Activated CD4-positive, alpha-beta T cell treated with anti-CD3 and anti-CD28 coated beads, Interleukin-2, amount 50 U/mL, for 4 hours (primary cell): ENCODE measurements at regions not wholly inside any gene's neighbourhood (a gene's known extent, or its start where the extent isn't known, plus 50 kb on each side); places are given as distances from the start of the nearest gene placed in this dataset.
"Not testable (repeated sequence)": the region's sequence is repeated elsewhere in the genome, so short reads cannot be mapped to it uniquely, and the experiment has no call there.

ENCODE experiments used
- DNase-seq, 2 experiments: peaks; one replicate each; pipeline ENCODE4 v3.0.0-alpha.2; 2020

DNA sequence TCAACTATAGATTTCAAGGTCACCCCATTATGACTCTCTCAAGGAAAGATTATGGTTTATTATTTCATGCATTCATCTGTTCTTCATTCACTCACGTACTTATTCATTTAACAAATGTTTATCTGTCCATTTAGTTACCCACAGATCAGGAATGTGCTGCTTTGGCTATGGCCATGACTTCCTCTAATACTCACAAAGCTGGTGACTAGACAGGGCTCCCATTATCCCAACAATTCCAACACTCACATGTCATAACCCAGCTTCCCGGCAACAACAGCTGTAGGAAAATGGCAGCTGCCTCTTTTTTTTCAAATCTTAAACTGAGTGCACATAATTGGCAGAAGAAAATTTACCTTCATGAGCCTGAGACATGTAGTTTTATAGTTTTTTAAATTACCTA lies 190.8 kb upstream of the CCDC196 start:
- DNase-seq, result no peak

DNA sequence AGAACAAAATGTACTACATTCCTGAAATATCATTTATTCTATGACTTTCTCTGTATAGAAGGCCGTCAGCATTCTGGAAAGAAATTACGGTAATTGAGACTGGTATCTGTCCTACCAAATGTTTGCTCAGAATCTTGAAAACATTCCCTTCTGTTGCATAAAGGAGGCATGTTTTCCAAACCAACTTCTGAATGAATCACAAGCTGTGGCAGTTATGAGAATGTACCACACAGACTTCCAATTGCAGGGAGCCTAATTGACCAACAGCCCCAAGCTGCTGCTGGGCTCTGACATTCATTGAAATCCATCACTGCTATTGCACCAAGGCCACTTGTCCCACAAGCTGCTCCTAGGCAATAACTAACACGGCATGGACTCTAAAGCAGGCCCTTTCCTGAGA lies 185.3 kb upstream of the CCDC196 start:
- no peak for DNase-seq

DNA sequence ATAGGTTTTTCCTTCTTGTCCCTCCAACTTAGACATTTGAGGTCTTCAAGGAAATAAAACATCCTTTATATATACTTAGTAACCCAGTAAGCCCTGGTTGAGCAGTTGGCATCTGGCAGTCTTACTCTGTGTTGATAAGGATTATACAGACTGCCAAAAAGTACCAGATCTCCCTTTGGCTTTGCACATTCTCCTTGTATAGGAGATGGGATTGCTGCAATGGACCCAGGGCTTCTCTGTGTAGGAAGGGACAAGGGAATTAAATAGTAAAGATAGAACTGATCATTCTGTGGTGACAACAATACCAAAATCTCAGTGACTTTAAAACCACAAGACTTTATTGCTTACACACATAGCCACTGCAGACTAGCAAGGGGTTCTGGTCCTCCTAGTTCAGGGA lies 180.1 kb upstream of the CCDC196 start:
- DNase-seq, result no peak

- no peak for DNase-seq
Measured at GRCh38 chr14:66311058-66311457, 175.1 kb upstream of the CCDC196 start.

GRCh38 chr14:66311990-66312389 lies 174.2 kb upstream of the CCDC196 start:
- no peak for DNase-seq

DNA sequence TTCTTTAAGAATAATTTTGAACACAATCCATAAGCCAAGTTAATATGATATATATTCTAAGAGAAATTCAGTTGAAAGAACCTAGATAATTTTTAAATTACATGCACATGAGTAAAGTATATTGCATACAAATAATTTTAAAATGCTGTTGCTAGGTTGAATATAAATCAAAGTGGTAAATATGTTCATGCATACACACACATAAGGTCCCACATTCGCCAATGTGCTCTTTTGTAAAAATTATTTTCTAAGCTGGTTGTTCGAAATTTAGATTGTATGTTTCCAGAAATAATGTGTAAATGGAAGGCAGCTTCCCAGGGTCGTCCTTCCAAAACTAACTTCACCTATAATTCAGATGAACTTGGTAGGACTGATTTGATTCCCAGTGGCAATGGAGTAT lies 173.7 kb upstream of the CCDC196 start:
- no peak for DNase-seq

GRCh38 chr14:66315098-66315497 lies 171.1 kb upstream of the CCDC196 start:
- DNase-seq, result no peak

DNA sequence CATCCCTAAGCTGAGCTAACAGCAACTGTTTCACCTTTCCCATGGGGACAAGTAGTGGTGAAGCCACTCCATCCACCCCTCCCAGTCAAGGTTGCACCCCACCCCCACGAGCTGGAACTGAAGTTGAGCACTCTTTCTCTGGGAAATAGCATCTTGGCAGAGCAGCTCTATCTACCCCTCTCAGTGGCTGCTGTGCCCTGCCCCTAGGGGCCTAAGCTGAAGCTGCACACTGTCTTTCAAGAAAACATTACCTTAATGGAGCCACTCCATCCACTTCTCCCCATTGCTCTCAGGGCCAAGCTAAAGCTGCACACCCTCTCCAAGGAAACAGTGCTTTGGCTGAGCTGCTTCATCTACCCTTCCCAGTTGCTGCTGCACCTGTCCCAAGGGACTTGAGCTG lies 170.6 kb upstream of the CCDC196 start:
- DNase-seq, result no peak

DNA sequence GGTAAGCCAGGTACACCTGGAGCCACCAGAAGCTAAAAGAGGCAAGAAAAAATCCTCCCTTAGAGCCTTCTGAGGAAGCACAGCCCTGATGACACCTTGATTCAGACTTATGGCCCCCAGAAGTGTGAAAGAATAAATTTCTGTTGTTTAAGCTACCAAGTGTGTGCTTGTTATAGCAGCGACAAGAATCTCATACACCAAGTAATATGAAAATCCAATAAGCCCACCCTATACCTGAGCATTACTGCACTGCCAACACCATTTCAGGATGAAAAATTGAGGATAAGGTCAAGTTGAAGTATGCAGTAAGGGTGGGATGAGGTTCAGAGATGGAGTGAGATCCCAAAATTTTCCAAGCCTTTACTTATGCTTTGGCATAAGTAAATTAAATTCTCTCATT lies 163.6 kb upstream of the CCDC196 start:
- no peak for DNase-seq

DNA sequence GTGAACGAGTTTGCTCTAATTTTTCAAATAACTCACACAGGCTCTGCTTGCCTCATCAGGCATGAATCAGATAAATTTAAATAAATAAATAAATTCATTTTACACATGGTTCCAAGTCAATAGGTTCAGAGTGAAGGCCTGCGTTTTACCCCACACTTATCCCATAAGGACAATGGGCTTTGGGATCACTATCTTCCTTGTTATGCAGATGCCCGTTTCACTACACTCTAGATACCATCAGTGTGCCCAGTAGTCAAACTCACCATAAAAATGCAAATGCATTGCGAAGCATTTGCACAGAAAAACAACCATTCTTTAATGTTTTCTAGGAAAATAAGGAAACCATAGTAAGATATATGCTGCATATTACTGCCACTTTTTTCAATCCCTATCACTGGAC lies 155.9 kb upstream of the CCDC196 start:
- DNase-seq, result no peak

- no peak for DNase-seq
Measured at GRCh38 chr14:66330916-66331315, 155.3 kb upstream of the CCDC196 start.

- not testable (repeated sequence) for DNase-seq
Measured at GRCh38 chr14:66333293-66333692, 152.9 kb upstream of the CCDC196 start.

DNA sequence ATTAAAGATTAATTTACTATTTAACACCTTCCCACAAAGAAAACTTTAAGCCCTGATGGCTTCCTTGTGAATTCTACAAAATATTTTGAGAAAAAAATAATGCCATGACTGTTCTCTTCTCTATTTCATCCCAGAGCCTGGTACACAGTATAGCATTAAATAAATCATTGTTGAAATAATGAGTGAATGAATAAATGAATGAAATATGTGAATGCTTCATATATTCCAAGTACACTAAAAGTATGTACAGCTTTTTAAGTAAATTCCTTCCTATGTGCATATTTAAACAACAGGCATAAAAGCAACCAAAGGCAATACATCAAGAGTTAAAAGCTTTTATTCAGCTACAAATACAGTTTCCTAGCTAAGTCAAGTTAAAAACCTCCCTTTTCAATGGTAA lies 144.9 kb upstream of the CCDC196 start:
- no peak for DNase-seq

GRCh38 chr14:66345986-66346385 lies 140.2 kb upstream of the CCDC196 start:
- DNase-seq, result no peak

GRCh38 chr14:66351310-66351709 lies 134.9 kb upstream of the CCDC196 start:
- DNase-seq, result no peak

GRCh38 chr14:66359500-66359899 lies 126.7 kb upstream of the CCDC196 start:
- DNase-seq, result no peak

DNA sequence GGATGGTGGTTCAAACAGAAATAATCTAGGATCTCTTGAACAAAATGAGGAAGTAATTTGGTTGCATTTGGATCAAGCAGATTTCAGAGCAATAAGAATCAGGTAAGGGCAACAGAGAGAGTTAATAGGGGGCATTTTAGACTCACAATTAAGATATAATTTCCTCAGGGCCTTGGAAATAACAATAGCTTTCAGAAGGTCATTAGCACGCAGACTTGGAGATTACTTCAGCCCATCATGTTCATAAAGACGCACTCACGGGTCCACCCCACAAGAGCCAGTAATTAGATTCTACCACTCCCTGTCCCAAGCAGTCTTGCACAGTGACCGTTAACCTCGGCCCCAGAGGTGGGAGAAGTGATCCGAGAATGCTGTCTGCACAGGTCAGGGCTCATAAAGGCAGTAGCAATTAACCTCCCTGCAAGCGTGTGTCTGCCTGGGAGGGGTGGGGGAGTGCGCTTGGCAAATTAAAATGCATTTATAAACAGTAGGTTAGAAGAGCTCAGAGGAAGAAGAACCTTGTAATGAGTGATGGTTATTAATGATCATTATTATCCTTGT lies 125.7 kb upstream of the CCDC196 start:
- DNase-seq, result no peak

DNA sequence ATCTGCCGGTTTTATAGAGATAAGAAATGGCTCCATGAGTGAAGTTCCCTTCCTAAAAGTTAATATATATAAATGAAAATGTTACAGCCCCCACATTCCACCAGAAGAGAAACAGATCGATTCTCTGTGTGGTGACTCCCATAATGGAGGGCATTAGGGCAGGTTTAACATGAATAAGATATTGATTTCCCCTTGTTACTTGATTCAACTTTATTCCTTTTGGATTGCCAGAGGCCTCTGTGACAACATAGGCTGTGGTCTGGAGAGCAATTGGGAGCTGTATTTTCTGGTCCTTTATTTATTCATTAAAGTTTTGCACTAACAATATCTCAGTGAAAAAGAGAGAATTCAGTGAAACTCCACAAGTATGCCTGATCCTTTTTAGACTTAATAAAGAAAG lies 125.2 kb upstream of the CCDC196 start:
- no peak for DNase-seq

GRCh38 chr14:66365388-66365787 lies 120.8 kb upstream of the CCDC196 start:
- no peak for DNase-seq

DNA sequence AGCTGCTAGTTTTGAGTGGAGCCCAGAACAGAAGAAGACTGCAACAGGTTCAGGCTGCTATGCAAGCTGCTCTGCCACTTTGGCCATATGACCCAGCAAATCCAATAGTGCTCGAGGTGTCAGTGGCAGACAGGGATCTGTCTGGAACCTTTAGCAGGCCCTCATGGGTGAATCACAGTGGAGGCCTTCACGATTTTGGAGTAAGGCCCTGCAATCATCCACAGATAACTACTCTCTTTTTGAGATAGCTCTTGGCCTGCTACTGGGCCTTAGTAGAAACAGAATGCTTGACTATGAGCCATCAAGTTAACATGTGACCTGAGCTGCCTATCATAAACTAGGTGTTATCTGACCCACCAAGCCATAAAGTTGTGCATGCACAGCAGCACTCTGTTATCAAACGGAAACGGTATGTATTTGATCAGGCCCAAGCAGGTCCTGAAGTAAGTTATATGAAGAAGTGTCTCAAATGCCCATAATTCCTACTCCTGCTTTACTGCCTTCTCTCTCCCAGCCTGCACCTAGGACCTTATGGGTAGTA lies 116.9 kb upstream of the CCDC196 start:
- no peak for DNase-seq

- no peak for DNase-seq
Measured at GRCh38 chr14:66371776-66372175, 114.4 kb upstream of the CCDC196 start.

- no peak for DNase-seq
Measured at GRCh38 chr14:66375046-66375964, 110.9 kb upstream of the CCDC196 start.

GRCh38 chr14:66377574-66377973 lies 108.6 kb upstream of the CCDC196 start:
- no peak for DNase-seq
